ENCODE measurements at regions not wholly inside any gene's neighbourhood (a gene's known extent, or its start where the extent isn't known, plus 50 kb on each side); places are given as distances from the start of the nearest gene placed in this dataset.
"Not testable (repeated sequence)": the region's sequence is repeated elsewhere in the genome, so short reads cannot be mapped to it uniquely, and the experiment has no call there.

- no peak for DNase-seq (ENCODE audit: low read depth)
Observed at GRCh38 chr18:39596891-39597290, 2031.3 kb upstream of the CELF4 start.

DNA sequence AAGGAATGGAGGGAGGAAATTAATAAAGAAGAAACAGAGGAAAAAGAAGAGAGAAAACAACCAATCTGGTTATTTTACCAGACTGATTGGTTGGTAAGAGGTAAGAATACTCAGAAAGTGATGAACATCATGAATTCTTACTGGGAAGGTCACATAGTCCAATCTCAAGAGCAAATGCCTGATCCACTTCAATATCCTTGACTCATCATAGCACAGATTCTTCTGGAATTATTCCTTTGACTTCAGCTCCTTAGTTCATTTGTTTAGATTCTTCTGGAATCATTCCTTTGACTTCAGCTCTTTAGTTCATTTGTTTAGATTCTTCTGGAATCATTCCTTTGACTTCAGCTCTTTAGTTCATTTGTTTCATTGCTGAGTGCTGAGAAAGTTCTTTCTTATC is 2030.6 kb upstream of the CELF4 start:
- no peak for DNase-seq (ENCODE audit: low read depth)

DNA sequence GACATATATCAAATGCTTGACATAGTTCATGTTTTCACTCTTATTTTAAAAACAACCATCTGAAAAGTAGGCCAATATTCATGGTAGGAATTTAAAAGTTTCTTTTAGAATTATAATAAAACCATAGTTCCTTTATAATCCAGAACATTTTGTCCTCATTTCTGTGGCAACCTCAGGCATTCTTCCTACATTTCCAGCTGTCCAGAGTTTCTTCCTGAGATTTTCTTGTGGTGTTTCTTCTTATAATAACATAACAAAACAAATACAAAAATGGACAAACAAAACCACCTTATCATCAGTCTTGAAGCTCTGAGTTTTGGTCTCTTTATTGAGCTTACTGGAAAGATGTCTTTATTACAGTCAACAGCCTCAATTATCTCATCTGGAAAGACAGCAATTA is 2028.6 kb upstream of the CELF4 start:
- DNase-seq (ENCODE audit: low read depth), result no peak

DNA sequence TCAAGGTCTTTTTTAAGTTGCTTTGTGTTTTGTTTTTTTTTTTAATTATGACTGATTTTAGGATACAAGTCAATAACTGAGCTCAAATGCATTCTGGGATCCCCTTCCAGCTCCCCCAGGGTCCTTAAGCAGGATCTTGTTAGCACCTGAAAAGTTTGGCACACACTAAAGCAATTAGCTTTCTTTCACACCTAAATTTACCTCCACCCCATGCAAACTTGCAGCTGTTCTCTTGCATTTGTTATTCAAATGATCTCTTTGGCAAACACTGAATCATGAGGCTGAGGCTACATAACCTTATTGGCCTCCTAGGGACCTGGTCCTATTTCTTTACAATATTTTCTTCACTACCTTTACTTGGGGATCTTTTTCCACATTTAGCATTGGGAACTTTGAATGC is 2026.1 kb upstream of the CELF4 start:
- no peak for DNase-seq (ENCODE audit: low read depth)

- DNase-seq (ENCODE audit: low read depth), result no peak
Observed at GRCh38 chr18:39589496-39589895, 2023.9 kb upstream of the CELF4 start.

GRCh38 chr18:39587586-39587985 is 2022.0 kb upstream of the CELF4 start:
- no peak for DNase-seq (ENCODE audit: low read depth)

- no peak for DNase-seq (ENCODE audit: low read depth)
Observed at GRCh38 chr18:39586741-39587140, 2021.1 kb upstream of the CELF4 start.

DNA sequence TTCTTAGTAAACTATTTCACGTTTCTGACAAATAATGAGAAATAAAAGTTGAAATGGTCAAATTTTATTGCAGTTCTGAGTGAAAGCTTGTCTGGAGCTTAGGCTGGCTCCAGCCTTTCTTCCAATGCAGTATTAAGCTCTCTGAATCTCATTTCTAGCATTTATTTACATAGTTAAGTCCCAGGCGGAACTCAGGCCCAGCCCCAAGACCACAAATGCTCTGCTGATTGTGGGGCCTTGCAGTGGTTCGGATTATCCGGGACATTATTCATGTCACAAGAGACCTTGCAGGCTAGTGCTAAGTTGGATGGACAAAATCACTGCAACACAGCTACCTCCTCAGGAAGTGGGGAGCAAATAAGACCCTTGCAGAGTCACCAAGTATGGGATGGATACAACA is 2009.3 kb upstream of the CELF4 start:
- no peak for DNase-seq (ENCODE audit: low read depth)

DNA sequence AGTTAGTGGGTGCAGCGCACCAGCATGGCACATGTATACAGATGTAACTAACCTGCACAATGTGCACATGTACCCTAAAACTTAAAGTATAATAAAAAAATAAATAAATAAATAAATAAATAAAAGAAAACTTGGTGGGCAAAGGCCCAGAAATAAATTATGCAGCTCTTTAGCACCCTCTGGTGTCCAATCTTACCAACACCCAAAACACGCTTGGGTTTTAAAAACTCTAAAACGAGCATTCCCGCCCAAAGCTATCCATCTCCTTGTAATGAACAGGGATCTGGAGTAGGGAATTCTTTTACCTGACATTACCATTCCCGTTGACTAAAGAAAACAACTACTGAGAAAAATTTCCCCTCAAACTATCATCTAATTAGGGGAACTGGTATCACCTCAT is 2005.9 kb upstream of the CELF4 start:
- no peak for DNase-seq (ENCODE audit: low read depth)

GRCh38 chr18:39565551-39566230 is 2000.1 kb upstream of the CELF4 start:
- DNase-seq (ENCODE audit: low read depth), result not testable (repeated sequence)

DNA sequence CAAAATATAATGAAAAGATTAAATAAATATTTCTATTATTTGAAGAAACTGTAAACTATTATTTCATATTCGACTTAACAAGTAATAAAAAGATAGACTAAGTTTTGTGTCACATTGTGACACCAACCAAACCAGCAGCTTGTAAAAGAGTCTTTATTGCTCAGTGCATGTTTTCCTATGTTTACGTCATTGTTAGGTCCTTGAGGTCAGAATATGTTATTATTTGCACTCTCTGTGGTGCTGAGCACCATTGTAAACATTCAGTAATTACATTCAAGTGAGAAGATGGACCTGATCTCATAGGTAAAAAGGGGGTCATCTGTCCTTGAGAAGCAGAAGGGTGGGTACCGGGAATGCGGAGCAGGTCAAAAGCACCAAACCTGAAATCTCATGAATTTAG is 1999.1 kb upstream of the CELF4 start:
- no peak for DNase-seq (ENCODE audit: low read depth)

DNA sequence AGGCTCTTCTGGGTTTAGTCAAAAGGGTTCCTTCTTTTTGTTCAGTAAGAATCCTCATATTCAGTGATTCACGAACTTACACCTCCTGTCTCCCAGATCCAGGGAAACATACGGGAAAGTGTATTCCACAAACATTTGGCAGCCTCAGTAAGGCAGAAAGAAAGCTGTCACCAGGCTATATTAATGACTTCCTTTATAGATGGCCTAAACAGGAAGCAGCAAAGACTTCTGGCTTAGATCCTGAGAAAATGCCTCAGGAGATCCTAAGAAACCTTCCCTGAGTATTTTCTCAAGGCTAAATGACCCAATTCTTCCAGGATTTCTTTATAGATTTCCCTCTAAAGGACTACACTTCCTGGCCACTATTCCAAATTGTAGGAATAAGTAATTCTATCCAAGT is 1995.5 kb upstream of the CELF4 start:
- no peak for DNase-seq (ENCODE audit: low read depth)

GRCh38 chr18:39558658-39559057 is 1993.1 kb upstream of the CELF4 start:
- DNase-seq (ENCODE audit: low read depth), result no peak

GRCh38 chr18:39555496-39555895 is 1989.9 kb upstream of the CELF4 start:
- no peak for DNase-seq (ENCODE audit: low read depth)

GRCh38 chr18:39550701-39551100 is 1985.1 kb upstream of the CELF4 start:
- no peak for DNase-seq (ENCODE audit: low read depth)

- no peak for DNase-seq (ENCODE audit: low read depth)
Observed at GRCh38 chr18:39549144-39549543, 1983.5 kb upstream of the CELF4 start.

DNA sequence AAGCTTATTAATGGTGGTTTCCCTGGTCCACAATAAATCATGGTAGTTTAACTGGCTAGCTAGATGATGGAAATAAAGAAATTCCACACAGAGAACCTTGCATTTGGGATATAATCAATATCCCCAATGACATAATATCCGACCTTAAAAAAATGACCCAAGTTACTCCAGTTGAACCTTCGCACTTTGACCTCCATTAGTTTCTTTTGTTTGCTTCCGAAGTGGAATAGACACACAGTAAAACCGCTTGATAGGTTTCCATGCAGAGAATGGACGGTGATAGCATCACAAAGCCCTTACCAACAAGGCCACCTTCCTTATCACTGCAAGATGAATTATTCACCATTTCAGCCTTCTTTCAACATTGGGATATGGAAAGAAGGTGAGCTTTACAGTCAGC is 1966.1 kb upstream of the CELF4 start:
- DNase-seq (ENCODE audit: low read depth), result no peak

- DNase-seq (ENCODE audit: low read depth), result no peak
Observed at GRCh38 chr18:39529358-39529757, 1963.8 kb upstream of the CELF4 start.

GRCh38 chr18:39527465-39527864 is 1961.9 kb upstream of the CELF4 start:
- DNase-seq (ENCODE audit: low read depth), result no peak

DNA sequence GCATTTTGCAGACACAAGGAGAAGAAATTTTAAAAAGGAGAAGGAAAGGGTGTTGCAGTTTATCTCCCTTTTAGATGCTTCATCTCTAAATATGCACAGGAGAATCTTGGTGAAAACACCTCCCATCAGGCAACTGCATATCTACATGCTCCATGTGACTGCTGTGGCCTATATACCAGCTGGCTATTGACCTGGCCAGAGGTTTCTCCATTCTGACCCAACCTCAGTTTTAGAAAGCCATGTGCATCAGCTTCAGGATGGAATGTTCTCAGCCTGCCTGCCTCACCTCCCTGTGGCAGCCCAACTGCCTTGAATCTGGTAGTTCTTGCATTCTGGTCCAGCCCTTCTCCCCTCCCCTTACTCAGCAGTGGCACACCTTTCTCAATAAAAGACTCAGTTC is 1958.8 kb upstream of the CELF4 start:
- DNase-seq (ENCODE audit: low read depth), result no peak

DNA sequence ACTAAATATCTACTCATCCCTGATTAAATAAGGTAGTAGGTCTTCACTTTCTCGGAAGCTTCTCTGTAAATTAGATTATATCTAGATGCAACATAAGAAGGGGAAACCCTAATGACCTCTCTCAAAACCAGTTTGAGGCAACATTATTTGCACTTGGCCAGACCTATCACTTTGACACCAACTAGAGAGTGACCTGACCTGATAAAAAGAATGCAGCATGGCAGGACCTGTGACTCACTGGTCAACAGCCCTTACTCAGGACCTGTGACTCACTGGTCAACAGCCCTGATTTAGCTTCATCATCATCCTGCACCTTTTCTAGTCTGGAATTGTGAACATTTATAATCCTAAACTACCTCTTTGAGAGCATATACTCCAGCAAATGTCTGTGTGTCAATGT is 1957.7 kb upstream of the CELF4 start:
- DNase-seq (ENCODE audit: low read depth), result no peak

GRCh38 chr18:39521164-39521563 is 1955.6 kb upstream of the CELF4 start:
- DNase-seq (ENCODE audit: low read depth), result no peak

DNA sequence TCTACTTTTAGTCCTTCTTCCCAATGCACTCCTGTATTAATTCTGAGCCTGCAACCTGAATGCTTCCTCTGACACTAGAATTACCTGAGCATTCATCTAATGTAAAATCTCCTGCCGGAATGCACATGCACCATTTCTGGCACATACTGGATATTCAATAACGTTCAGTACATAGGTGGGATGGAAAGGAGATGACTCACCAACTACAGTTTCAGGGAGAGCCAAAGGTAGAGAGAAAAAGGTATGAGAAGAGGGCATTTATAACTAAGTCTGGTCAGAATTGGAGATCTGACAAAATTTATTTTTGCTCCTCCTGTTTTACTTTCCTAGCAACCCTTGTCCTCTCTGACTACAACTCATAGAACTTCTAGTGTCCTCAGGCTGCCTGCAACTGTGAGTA is 1954.1 kb upstream of the CELF4 start:
- no peak for DNase-seq (ENCODE audit: low read depth)

- no peak for DNase-seq (ENCODE audit: low read depth)
Observed at GRCh38 chr18:39515299-39515698, 1949.7 kb upstream of the CELF4 start.

DNA sequence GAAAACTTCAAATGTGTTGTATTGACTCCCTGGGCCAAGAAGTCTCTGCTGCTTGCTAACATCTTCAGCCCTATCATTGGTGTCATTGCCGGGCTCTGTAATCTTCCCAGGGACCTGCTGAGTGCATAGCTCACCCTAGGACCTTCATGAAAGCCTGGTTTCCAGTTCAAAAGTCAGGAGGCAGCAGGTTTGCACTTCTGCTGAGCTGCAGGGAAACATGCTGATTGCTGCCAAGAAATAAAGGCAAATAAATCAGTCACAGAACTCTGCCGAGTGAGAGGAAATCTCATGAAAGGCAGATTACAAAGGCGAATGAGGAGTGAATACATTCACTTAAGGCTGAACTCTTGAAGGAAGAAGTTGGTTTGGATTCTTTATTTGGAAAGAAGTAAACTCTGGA is 1947.6 kb upstream of the CELF4 start:
- no peak for DNase-seq (ENCODE audit: low read depth)
